Vagina (tissue), 2 donors: ENCODE measurements at regions not wholly inside any gene's neighbourhood (a gene's known extent, or its start where the extent isn't known, plus 50 kb on each side); places are given as distances from the start of the nearest gene placed in this dataset.

Experiments used
- DNase-seq, 2 donors: peaks; one replicate each; pipeline ENCODE4 v3.0.0-alpha.2; 2017; ENCODE audit errors: extremely low spot score in 2 of 2
- H3K27ac ChIP-seq: fragments of 200-600 bp; sonication (generic); one replicate; pipeline ENCODE4 v1.5.1; 2019
- H3K27me3 ChIP-seq: fragments of 200-600 bp; sonication (generic); one replicate; pipeline ENCODE4 v1.5.1; 2019
- H3K36me3 ChIP-seq, 2 donors: fragments of 200-600 bp; sonication (generic); one replicate each; pipeline ENCODE4 v1.5.1; 2017 to 2019
- H3K4me1 ChIP-seq: fragments of 200-600 bp; sonication (generic); one replicate; pipeline ENCODE4 v1.5.1; 2019
- H3K4me3 ChIP-seq, 2 donors: fragments of 200-600 bp; sonication (generic); 1 replicate in 1 of 2; 2 replicates in 1 of 2; pipeline ENCODE4 v1.5.1; 2016 to 2019
- H3K9me3 ChIP-seq: fragments of 200-600 bp; sonication (generic); one replicate; pipeline ENCODE4 v1.5.1; 2019
- POLR2A ChIP-seq, 2 donors: fragments of 450-650 bp; IDR thresholded peaks; one replicate each; pipeline ENCODE4 v1.6.1; 2017; ENCODE audit warnings: antibody characterized with exemption in 2 of 2, mild to moderate bottlenecking in 2 of 2, moderate library complexity in 2 of 2
- POLR2AphosphoS5 ChIP-seq, 2 donors: sonication (generic); formaldehyde crosslinking; IDR thresholded peaks; one replicate each; pipeline ENCODE4 v1.9.0; 2017; ENCODE audit warnings: antibody characterized with exemption in 2 of 2, mild to moderate bottlenecking in 2 of 2, low read depth in 1 of 2; ENCODE audit not compliant: insufficient read depth in 1 of 2
- intact Hi-C: fragments of 100-400 bp; cut with DNase I; formaldehyde crosslinking; loops from one replicate; pipeline ENCODE4 v1.15.1; 2023
- TF ChIP-seq, protein P1 (sequence below), 3 experiments: fragments of 450-650 bp in 2 of 3; fragments of 200-600 bp in 1 of 3; sonication (generic) in 1 of 3; IDR thresholded peaks; one replicate each; pipeline ENCODE4 v1.5.1; 2017 to 2019; ENCODE audit warnings: antibody characterized with exemption in 3 of 3, mild to moderate bottlenecking in 2 of 3, moderate library complexity in 2 of 3

DNA sequence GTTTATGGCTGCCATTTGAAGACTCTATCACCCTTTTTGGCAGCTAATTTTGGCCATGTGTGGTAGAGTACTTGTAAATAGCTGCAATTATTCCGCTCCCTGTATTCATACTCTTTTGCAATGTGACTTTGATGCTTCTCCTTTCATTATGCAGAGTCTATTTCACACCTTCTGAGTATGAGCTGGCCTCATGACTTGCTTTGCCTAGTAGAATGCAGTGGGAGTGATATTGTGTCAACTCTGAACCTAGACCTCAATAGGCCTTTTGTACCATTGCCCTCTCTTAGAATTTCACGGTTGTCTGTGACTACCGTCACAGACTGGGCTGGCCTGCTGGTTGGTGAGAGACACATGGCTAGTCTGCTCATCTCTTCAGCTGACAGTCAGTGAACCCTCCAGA lies 118.8 kb downstream of the DDIT4L start:
- TF ChIP-seq, protein P1, sequence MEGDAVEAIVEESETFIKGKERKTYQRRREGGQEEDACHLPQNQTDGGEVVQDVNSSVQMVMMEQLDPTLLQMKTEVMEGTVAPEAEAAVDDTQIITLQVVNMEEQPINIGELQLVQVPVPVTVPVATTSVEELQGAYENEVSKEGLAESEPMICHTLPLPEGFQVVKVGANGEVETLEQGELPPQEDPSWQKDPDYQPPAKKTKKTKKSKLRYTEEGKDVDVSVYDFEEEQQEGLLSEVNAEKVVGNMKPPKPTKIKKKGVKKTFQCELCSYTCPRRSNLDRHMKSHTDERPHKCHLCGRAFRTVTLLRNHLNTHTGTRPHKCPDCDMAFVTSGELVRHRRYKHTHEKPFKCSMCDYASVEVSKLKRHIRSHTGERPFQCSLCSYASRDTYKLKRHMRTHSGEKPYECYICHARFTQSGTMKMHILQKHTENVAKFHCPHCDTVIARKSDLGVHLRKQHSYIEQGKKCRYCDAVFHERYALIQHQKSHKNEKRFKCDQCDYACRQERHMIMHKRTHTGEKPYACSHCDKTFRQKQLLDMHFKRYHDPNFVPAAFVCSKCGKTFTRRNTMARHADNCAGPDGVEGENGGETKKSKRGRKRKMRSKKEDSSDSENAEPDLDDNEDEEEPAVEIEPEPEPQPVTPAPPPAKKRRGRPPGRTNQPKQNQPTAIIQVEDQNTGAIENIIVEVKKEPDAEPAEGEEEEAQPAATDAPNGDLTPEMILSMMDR (IDR thresholded peaks at IDR 0.05): no peak
- TF ChIP-seq POLR2A (IDR thresholded peaks at IDR 0.05): no peak
- TF ChIP-seq POLR2AphosphoS5 (IDR thresholded peaks at IDR 0.05; ENCODE audit: insufficient read depth in 1 of 2, low read depth in 1 of 2): no peak
- intact Hi-C loops: no loop called here

DNA sequence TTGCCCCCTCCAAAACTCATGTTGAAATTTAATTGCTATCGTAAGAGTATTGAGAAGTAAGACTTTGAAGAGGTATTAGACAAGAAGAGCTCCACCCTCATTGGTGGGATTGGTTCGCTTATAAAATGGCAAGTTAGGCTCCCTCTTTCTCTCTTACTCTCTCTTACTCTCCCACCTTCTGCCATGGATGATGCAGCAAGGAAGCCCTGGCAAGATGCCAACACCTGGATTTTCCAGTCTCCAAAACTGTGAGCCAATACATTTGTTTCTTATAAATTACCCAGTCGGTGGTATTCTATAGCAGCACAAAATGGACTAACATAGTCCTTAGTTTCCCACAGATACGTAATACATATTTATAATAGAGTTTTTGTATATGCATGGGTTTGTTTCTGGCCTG lies 119.4 kb downstream of the DDIT4L start:
- no peaks in the 10 kb centered on the region for H3K27me3 ChIP-seq
- no peaks in the 10 kb centered on the region for H3K9me3 ChIP-seq
- intact Hi-C loops: no loop called here
- H3K4me3 ChIP-seq: no peak overlapping the region
- H3K4me1 ChIP-seq: no peaks in the 10 kb centered on the region
- H3K27ac ChIP-seq: no peak overlapping the region
- TF ChIP-seq POLR2AphosphoS5 (IDR thresholded peaks at IDR 0.05; ENCODE audit: insufficient read depth in 1 of 2, low read depth in 1 of 2) (no peak), POLR2A (IDR thresholded peaks at IDR 0.05) (no peak)
- TF ChIP-seq, protein P1 (IDR thresholded peaks at IDR 0.05): no peak
- no peak for DNase-seq
- no peaks in the 10 kb centered on the region for H3K36me3 ChIP-seq

More for the DNA sequence above, 118.8 kb downstream of the DDIT4L start:
- no peak for DNase-seq
- Histone ChIP-seq H3K9me3 (no peaks in the 10 kb centered on the region), H3K4me1 (no peaks in the 10 kb centered on the region), H3K27me3 (no peaks in the 10 kb centered on the region), H3K27ac (no peak overlapping the region), H3K36me3 (no peaks in the 10 kb centered on the region), H3K4me3 (no peak overlapping the region)

DNA sequence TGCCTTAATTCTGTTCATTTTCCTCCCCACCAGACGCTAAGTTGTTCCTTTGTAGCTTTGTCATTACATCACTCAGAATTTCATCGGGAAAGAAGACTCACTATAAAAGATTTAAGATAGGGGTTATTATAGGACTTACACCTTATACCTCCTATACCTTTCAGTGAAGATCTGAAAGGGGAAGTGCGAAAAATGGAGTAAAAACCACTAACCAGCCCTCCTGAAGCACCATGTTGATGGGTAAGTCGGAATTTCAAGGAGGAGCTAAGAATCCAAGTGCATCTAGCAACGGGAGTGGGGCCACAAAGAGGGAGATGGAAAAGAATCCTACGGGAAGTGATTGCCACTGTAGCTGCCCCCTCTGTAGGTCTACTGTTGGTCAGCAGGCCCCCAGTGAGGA lies 119.1 kb upstream of the H2AZ1 start:
- Histone ChIP-seq H3K36me3 (no peaks in the 10 kb centered on the region), H3K27ac (no peak overlapping the region), H3K9me3 (no peaks in the 10 kb centered on the region), H3K27me3 (no peaks in the 10 kb centered on the region), H3K4me1 (no peaks in the 10 kb centered on the region), H3K4me3 (no peak overlapping the region)
- DNase-seq: no peak
- intact Hi-C loops: no loop called here
- TF ChIP-seq POLR2A (IDR thresholded peaks at IDR 0.05): no peak
- TF ChIP-seq POLR2AphosphoS5 (IDR thresholded peaks at IDR 0.05; ENCODE audit: insufficient read depth in 1 of 2, low read depth in 1 of 2): no peak
- TF ChIP-seq, protein P1 (IDR thresholded peaks at IDR 0.05): no peak

GRCh38 chr4:100067255-100067654 lies 117.2 kb upstream of the H2AZ1 start:
- H3K36me3 ChIP-seq: no peaks in the 10 kb centered on the region

GRCh38 chr4:100063355-100063754 lies 113.3 kb upstream of the H2AZ1 start:
- no peak overlapping the region for H3K27ac ChIP-seq
- TF ChIP-seq POLR2A (IDR thresholded peaks at IDR 0.05) (no peak), POLR2AphosphoS5 (IDR thresholded peaks at IDR 0.05; ENCODE audit: insufficient read depth in 1 of 2, low read depth in 1 of 2) (no peak)
- TF ChIP-seq, protein P1 (IDR thresholded peaks at IDR 0.05): no peak
- H3K4me1 ChIP-seq: no peaks in the 10 kb centered on the region
- no peaks in the 10 kb centered on the region for H3K27me3 ChIP-seq
- intact Hi-C loops: no loop called here
- no peak for DNase-seq
- H3K36me3 ChIP-seq: no peaks in the 10 kb centered on the region
- no peaks in the 10 kb centered on the region for H3K9me3 ChIP-seq
- H3K4me3 ChIP-seq: no peak overlapping the region

More at GRCh38 chr4:100067255-100067654, 117.2 kb upstream of the H2AZ1 start:
- H3K4me3 ChIP-seq: no peak overlapping the region
- H3K27ac ChIP-seq: no peak overlapping the region
- no peak for DNase-seq
- no peaks in the 10 kb centered on the region for H3K27me3 ChIP-seq
- TF ChIP-seq POLR2A (IDR thresholded peaks at IDR 0.05) (no peak), POLR2AphosphoS5 (IDR thresholded peaks at IDR 0.05; ENCODE audit: insufficient read depth in 1 of 2, low read depth in 1 of 2) (no peak)
- TF ChIP-seq, protein P1 (IDR thresholded peaks at IDR 0.05): no peak
- intact Hi-C loops: no loop called here
- no peaks in the 10 kb centered on the region for H3K4me1 ChIP-seq
- no peaks in the 10 kb centered on the region for H3K9me3 ChIP-seq
